SK-N-SH treated with all-trans-retinoic acid at 6 μM for 48 hours (cell line): ENCODE measurements at regions not wholly inside any gene's neighbourhood (a gene's known extent, or its start where the extent isn't known, plus 50 kb on each side); places are given as distances from the start of the nearest gene placed in this dataset.

Experiments used
- ARNTL ChIP-seq: fragments of 450-650 bp; formaldehyde crosslinking; IDR thresholded peaks from 2 replicates; pipeline ENCODE4 v1.5.0; 2020; ENCODE audit warnings: low read depth, mild to moderate bottlenecking, moderate library complexity, borderline replicate concordance
- CSDC2 ChIP-seq: fragments of 250-450 bp; sonication (Bioruptor Pico); IDR thresholded peaks from 2 replicates; pipeline ENCODE4 v1.5.0; 2020; ENCODE audit warnings: mild to moderate bottlenecking, moderate library complexity
- ESRRG ChIP-seq: fragments of 250-450 bp; sonication (Bioruptor Pico); IDR thresholded peaks from 2 replicates; pipeline ENCODE4 v1.6.1; 2021; ENCODE audit warnings: mild to moderate bottlenecking
- OSR1 ChIP-seq: fragments of 250-450 bp; sonication (Bioruptor Pico); IDR thresholded peaks from 2 replicates; pipeline ENCODE4 v1.8.0; 2022; ENCODE audit warnings: moderate library complexity, mild to moderate bottlenecking, inconsistent platforms
- RARB ChIP-seq: fragments of 250-450 bp; sonication (Bioruptor Pico); IDR thresholded peaks from 2 replicates; pipeline ENCODE4 v1.8.0; 2021; ENCODE audit warnings: mild to moderate bottlenecking, moderate library complexity
- SNAI2 ChIP-seq: fragments of 250-450 bp; sonication (Bioruptor Pico); IDR thresholded peaks from 2 replicates; pipeline ENCODE4 v1.5.0; 2020; ENCODE audit warnings: mild to moderate bottlenecking, moderate library complexity
- TOX ChIP-seq: fragments of 250-450 bp; sonication (Bioruptor Pico); IDR thresholded peaks from 2 replicates; pipeline ENCODE4 v1.8.0; 2021; ENCODE audit warnings: mild to moderate bottlenecking, moderate library complexity, borderline replicate concordance
- ZFP3 ChIP-seq: fragments of 250-450 bp; sonication (Bioruptor Pico); IDR thresholded peaks from 2 replicates; pipeline ENCODE4 v1.5.0; 2020; ENCODE audit warnings: mild to moderate bottlenecking, moderate library complexity
- ZFP30 ChIP-seq: fragments of 450-650 bp; formaldehyde crosslinking; IDR thresholded peaks from 2 replicates; pipeline ENCODE4 v1.5.0; 2022; ENCODE audit warnings: mild to moderate bottlenecking, moderate library complexity
- ZNF70 ChIP-seq: fragments of 450-650 bp; formaldehyde crosslinking; IDR thresholded peaks from 2 replicates; pipeline ENCODE4 v1.5.0; 2020; ENCODE audit warnings: mild to moderate bottlenecking, moderate library complexity
- TF ChIP-seq, protein P1 (sequence below): fragments of 250-450 bp; sonication (Bioruptor Pico); IDR thresholded peaks from 2 replicates; pipeline ENCODE4 v1.5.1; 2020; ENCODE audit warnings: low read depth, mild to moderate bottlenecking, moderate library complexity
- TF ChIP-seq, protein P2 (sequence below): fragments of 250-450 bp; sonication (Bioruptor Pico); IDR thresholded peaks from 2 replicates; pipeline ENCODE4 v1.8.0; 2020; ENCODE audit warnings: mild to moderate bottlenecking, moderate library complexity, borderline replicate concordance

- TF ChIP-seq, protein P1, sequence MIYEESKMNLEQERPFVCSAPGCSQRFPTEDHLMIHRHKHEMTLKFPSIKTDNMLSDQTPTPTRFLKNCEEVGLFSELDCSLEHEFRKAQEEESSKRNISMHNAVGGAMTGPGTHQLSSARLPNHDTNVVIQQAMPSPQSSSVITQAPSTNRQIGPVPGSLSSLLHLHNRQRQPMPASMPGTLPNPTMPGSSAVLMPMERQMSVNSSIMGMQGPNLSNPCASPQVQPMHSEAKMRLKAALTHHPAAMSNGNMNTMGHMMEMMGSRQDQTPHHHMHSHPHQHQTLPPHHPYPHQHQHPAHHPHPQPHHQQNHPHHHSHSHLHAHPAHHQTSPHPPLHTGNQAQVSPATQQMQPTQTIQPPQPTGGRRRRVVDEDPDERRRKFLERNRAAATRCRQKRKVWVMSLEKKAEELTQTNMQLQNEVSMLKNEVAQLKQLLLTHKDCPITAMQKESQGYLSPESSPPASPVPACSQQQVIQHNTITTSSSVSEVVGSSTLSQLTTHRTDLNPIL (CRISPR knock-in tag): no peak
- TF ChIP-seq RARB (CRISPR knock-in tag) (no peak), ZFP3 (CRISPR knock-in tag) (no peak), ZFP30 (CRISPR knock-in tag) (no peak), TOX (CRISPR knock-in tag) (no peak), CSDC2 (CRISPR knock-in tag) (no peak), ESRRG (no peak), ARNTL (CRISPR knock-in tag) (no peak), ZNF70 (CRISPR knock-in tag) (no peak), OSR1 (CRISPR knock-in tag) (no peak), SNAI2 (no peak)
- TF ChIP-seq, protein P2, sequence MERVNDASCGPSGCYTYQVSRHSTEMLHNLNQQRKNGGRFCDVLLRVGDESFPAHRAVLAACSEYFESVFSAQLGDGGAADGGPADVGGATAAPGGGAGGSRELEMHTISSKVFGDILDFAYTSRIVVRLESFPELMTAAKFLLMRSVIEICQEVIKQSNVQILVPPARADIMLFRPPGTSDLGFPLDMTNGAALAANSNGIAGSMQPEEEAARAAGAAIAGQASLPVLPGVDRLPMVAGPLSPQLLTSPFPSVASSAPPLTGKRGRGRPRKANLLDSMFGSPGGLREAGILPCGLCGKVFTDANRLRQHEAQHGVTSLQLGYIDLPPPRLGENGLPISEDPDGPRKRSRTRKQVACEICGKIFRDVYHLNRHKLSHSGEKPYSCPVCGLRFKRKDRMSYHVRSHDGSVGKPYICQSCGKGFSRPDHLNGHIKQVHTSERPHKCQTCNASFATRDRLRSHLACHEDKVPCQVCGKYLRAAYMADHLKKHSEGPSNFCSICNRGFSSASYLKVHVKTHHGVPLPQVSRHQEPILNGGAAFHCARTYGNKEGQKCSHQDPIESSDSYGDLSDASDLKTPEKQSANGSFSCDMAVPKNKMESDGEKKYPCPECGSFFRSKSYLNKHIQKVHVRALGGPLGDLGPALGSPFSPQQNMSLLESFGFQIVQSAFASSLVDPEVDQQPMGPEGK (CRISPR knock-in tag): no peak
Observed at GRCh38 chr12:34406228-34406995, 384.1 kb downstream of the ALG10 start.
